ENCODE measurements at regions not wholly inside any gene's neighbourhood (a gene's known extent, or its start where the extent isn't known, plus 50 kb on each side); places are given as distances from the start of the nearest gene placed in this dataset.

DNA sequence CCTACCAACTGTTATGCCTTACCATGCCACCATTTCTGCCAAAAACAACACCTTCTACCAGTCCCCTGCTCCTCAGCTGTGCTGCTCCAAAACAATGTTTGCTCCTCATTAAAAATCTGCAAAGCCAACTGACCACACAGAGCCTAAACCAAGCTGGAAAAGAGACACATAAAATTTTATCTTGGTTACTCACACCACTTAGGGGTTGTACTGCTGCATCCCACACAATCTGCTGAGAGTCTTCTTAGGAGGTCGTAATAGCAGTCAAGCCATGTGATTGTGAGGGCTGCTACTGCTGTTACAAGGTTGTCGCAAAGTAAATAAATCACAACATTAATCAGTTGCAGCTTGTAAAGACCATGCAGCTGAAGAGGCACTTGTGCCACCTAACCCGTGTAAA is 607.4 kb upstream of the FAM241A start:
- H3K4me3 ChIP-seq (ENCODE audit: low read depth in 1 of 2, low read length in 2 of 2), result no peak overlapping the region
- H3K9ac ChIP-seq (ENCODE audit: low read depth, low read length), result no peak overlapping the region
- H3K9me3 ChIP-seq (ENCODE audit: insufficient read depth, low read length, severe bottlenecking), result no peaks in the 10 kb centered on the region
- no peaks in the 10 kb centered on the region for H3K27me3 ChIP-seq (ENCODE audit: insufficient read depth, low read length, poor library complexity)
- H3K79me2 ChIP-seq (ENCODE audit: insufficient read depth, low read length), result no peaks in the 10 kb centered on the region
- H2AFZ ChIP-seq (ENCODE audit: low read depth, low read length), result no peak overlapping the region
- TF ChIP-seq, protein P1, sequence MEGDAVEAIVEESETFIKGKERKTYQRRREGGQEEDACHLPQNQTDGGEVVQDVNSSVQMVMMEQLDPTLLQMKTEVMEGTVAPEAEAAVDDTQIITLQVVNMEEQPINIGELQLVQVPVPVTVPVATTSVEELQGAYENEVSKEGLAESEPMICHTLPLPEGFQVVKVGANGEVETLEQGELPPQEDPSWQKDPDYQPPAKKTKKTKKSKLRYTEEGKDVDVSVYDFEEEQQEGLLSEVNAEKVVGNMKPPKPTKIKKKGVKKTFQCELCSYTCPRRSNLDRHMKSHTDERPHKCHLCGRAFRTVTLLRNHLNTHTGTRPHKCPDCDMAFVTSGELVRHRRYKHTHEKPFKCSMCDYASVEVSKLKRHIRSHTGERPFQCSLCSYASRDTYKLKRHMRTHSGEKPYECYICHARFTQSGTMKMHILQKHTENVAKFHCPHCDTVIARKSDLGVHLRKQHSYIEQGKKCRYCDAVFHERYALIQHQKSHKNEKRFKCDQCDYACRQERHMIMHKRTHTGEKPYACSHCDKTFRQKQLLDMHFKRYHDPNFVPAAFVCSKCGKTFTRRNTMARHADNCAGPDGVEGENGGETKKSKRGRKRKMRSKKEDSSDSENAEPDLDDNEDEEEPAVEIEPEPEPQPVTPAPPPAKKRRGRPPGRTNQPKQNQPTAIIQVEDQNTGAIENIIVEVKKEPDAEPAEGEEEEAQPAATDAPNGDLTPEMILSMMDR (IDR thresholded peaks at IDR 0.05; ENCODE audit: borderline replicate concordance, extremely low read depth, low read length, poor library complexity, severe bottlenecking), result no peak
- no peak for TF ChIP-seq EZH2 (IDR thresholded peaks at IDR 0.05; ENCODE audit: borderline replicate concordance, low read depth, low read length, severe bottlenecking)
- no peaks in the 10 kb centered on the region for H3K4me1 ChIP-seq (ENCODE audit: insufficient read depth, low read length)
- H3K4me2 ChIP-seq (ENCODE audit: insufficient read depth, low read length), result no peak overlapping the region
- ATAC-seq (ENCODE audit: insufficient read depth, low read depth), result no peak
- no peak overlapping the region for H3K27ac ChIP-seq (ENCODE audit: low read length)
- DNase-seq, result no peak
- no peaks in the 10 kb centered on the region for H3K36me3 ChIP-seq (ENCODE audit: insufficient read depth, low read length)
- H4K20me1 ChIP-seq (ENCODE audit: insufficient read depth, low read length), result no peaks in the 10 kb centered on the region

DNA sequence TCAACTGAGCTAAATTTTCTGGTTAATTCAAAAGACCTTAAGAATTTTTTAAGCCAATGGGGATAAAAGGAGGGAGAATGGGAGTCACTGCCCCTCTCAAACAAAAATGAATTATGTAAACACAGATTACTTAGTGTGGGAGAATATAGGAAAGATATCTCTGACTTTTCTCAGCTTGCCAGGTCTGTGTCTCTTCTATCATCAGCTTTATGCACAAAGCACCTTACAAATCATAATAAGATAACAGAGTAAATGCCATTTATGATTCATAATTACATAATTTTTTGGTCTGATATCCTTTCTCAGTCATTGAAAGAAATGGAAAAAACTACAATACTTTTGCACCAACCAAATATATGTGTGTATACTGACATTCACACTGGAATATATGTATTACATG is 604.6 kb upstream of the FAM241A start:
- Histone ChIP-seq H3K9ac (ENCODE audit: low read depth, low read length) (no peak overlapping the region), H3K9me3 (ENCODE audit: insufficient read depth, low read length, severe bottlenecking) (no peaks in the 10 kb centered on the region), H3K36me3 (ENCODE audit: insufficient read depth, low read length) (no peaks in the 10 kb centered on the region), H3K4me2 (ENCODE audit: insufficient read depth, low read length) (no peak overlapping the region), H3K27me3 (ENCODE audit: insufficient read depth, low read length, poor library complexity) (no peaks in the 10 kb centered on the region), H4K20me1 (ENCODE audit: insufficient read depth, low read length) (no peaks in the 10 kb centered on the region), H3K79me2 (ENCODE audit: insufficient read depth, low read length) (no peaks in the 10 kb centered on the region), H3K27ac (ENCODE audit: low read length) (no peak overlapping the region), H3K4me1 (ENCODE audit: insufficient read depth, low read length) (no peaks in the 10 kb centered on the region), H3K4me3 (ENCODE audit: low read depth in 1 of 2, low read length in 2 of 2) (no peak overlapping the region), H2AFZ (ENCODE audit: low read depth, low read length) (no peak overlapping the region)
- ATAC-seq (ENCODE audit: insufficient read depth, low read depth), result no peak
- TF ChIP-seq, protein P1 (IDR thresholded peaks at IDR 0.05; ENCODE audit: borderline replicate concordance, extremely low read depth, low read length, poor library complexity, severe bottlenecking), result no peak
- no peak for TF ChIP-seq EZH2 (IDR thresholded peaks at IDR 0.05; ENCODE audit: borderline replicate concordance, low read depth, low read length, severe bottlenecking)
- no peak for DNase-seq

DNA sequence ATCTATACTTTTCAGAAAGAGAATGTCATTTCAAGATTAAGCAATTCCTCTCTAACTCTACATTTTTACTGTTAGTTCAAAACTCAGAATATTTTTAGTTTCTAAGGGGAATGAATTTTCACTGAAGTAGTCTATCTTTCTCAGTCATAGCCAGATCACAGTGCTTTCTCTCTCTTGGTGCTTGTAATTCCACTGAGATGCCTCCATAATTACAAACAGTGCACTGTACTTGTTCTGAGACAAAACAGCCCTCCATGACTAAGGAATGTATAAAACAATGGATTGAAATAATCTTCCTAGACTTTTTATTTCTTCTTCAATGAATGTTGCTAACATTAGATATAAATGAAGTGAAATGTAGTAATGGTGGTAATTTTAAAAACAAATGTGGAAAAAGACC is 603.2 kb upstream of the FAM241A start:
- H3K27ac ChIP-seq (ENCODE audit: low read length), result no peak overlapping the region
- no peaks in the 10 kb centered on the region for H3K36me3 ChIP-seq (ENCODE audit: insufficient read depth, low read length)
- no peak overlapping the region for H3K4me2 ChIP-seq (ENCODE audit: insufficient read depth, low read length)
- H3K9ac ChIP-seq (ENCODE audit: low read depth, low read length), result no peak overlapping the region
- H4K20me1 ChIP-seq (ENCODE audit: insufficient read depth, low read length), result no peaks in the 10 kb centered on the region
- no peak for ATAC-seq (ENCODE audit: insufficient read depth, low read depth)
- no peak overlapping the region for H3K4me3 ChIP-seq (ENCODE audit: low read depth in 1 of 2, low read length in 2 of 2)
- DNase-seq, result no peak
- no peaks in the 10 kb centered on the region for H3K79me2 ChIP-seq (ENCODE audit: insufficient read depth, low read length)
- no peaks in the 10 kb centered on the region for H3K27me3 ChIP-seq (ENCODE audit: insufficient read depth, low read length, poor library complexity)
- H3K4me1 ChIP-seq (ENCODE audit: insufficient read depth, low read length), result no peaks in the 10 kb centered on the region
- H2AFZ ChIP-seq (ENCODE audit: low read depth, low read length), result no peak overlapping the region
- no peaks in the 10 kb centered on the region for H3K9me3 ChIP-seq (ENCODE audit: insufficient read depth, low read length, severe bottlenecking)
- TF ChIP-seq, protein P1 (IDR thresholded peaks at IDR 0.05; ENCODE audit: borderline replicate concordance, extremely low read depth, low read length, poor library complexity, severe bottlenecking), result no peak
- no peak for TF ChIP-seq EZH2 (IDR thresholded peaks at IDR 0.05; ENCODE audit: borderline replicate concordance, low read depth, low read length, severe bottlenecking)

DNA sequence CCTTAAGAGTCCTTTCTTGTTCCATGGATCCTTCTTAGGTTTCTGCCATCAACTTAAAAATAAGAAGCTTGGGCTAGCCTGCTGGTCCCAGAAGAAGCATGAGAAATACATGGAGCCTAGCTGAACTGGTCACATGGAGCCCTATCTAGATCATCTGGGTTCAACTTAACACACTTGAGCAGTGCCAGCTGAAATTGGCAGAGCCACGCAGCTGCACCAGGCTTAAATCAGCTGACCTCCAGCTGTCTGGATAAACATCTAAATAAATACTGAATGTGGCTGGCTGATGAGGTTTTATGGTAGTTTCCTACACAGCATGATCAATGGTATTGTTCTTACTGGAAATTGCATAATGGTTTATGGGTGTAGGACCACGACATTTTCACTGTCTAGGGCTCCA is 598.4 kb upstream of the FAM241A start:
- Histone ChIP-seq H3K36me3 (ENCODE audit: insufficient read depth, low read length) (no peaks in the 10 kb centered on the region), H3K9me3 (ENCODE audit: insufficient read depth, low read length, severe bottlenecking) (no peaks in the 10 kb centered on the region), H3K4me3 (ENCODE audit: low read depth in 1 of 2, low read length in 2 of 2) (no peak overlapping the region), H3K27me3 (ENCODE audit: insufficient read depth, low read length, poor library complexity) (no peaks in the 10 kb centered on the region), H3K9ac (ENCODE audit: low read depth, low read length) (no peak overlapping the region), H3K4me1 (ENCODE audit: insufficient read depth, low read length) (no peaks in the 10 kb centered on the region), H2AFZ (ENCODE audit: low read depth, low read length) (no peak overlapping the region), H4K20me1 (ENCODE audit: insufficient read depth, low read length) (no peaks in the 10 kb centered on the region), H3K79me2 (ENCODE audit: insufficient read depth, low read length) (no peaks in the 10 kb centered on the region), H3K27ac (ENCODE audit: low read length) (no peak overlapping the region), H3K4me2 (ENCODE audit: insufficient read depth, low read length) (no peak overlapping the region)
- DNase-seq (no peak), ATAC-seq (ENCODE audit: insufficient read depth, low read depth) (no peak)
- TF ChIP-seq, protein P1 (IDR thresholded peaks at IDR 0.05; ENCODE audit: borderline replicate concordance, extremely low read depth, low read length, poor library complexity, severe bottlenecking), result no peak
- TF ChIP-seq EZH2 (IDR thresholded peaks at IDR 0.05; ENCODE audit: borderline replicate concordance, low read depth, low read length, severe bottlenecking), result no peak

Data from DND-41 (cell line).